OCI-LY3 (cell line): ENCODE measurements at regions not wholly inside any gene's neighbourhood (a gene's known extent, or its start where the extent isn't known, plus 50 kb on each side); places are given as distances from the start of the nearest gene placed in this dataset.

Experiments
- H2AFZ ChIP-seq: fragments of 200-600, 300-600 bp; shearing (Covaris generic); 2 replicates; pipeline ENCODE4 v1.6.0; 2014; ENCODE audit warnings: antibody characterized with exemption, low read depth, low read length
- H3K27ac ChIP-seq: fragments of 200-600, 300-600 bp; sonication (generic); 2 replicates; pipeline ENCODE4 v1.5.1; 2014; ENCODE audit warnings: mild to moderate bottlenecking, low read length, moderate library complexity, mixed read lengths
- H3K27me3 ChIP-seq: fragments of 200-600, 300-600 bp; sonication (generic); 2 replicates; pipeline ENCODE4 v1.6.1; 2014; ENCODE audit warnings: low read depth, low read length, mixed read lengths
- H3K36me3 ChIP-seq: fragments of 200-600, 300-600 bp; sonication (generic); replicated peaks from 2 replicates; pipeline ENCODE3; 2014; ENCODE audit warnings: low read depth, low read length, mixed read lengths
- H3K4me1 ChIP-seq: fragments of 300-600, 200-600 bp; sonication (generic); 2 replicates; pipeline ENCODE4 v1.6.1; 2014; ENCODE audit warnings: low read length, mixed read lengths
- H3K4me2 ChIP-seq: fragments of 200-600, 300-600 bp; sonication (generic); 2 replicates; pipeline ENCODE4 v1.6.1; 2014; ENCODE audit warnings: low read length, mixed read lengths
- H3K4me3 ChIP-seq: fragments of 300-600, 200-600 bp; sonication (generic); 2 replicates; pipeline ENCODE4 v1.5.1; 2014; ENCODE audit warnings: antibody characterized with exemption, mild to moderate bottlenecking, low read length, moderate library complexity
- H3K79me2 ChIP-seq: fragments of 300-600, 200-600 bp; shearing (Covaris generic); 2 replicates; pipeline ENCODE4 v1.6.1; 2014; ENCODE audit warnings: mild to moderate bottlenecking, low read length, mixed read lengths
- H3K9ac ChIP-seq: fragments of 300-600, 200-600 bp; shearing (Covaris generic); 2 replicates; pipeline ENCODE4 v1.6.0; 2014; ENCODE audit warnings: mild to moderate bottlenecking, low read length, moderate library complexity
- H3K9me3 ChIP-seq: fragments of 200-600, 300-600 bp; shearing (Covaris generic); 2 replicates; pipeline ENCODE4 v1.6.1; 2014; ENCODE audit warnings: low read length, mixed read lengths; ENCODE audit not compliant: insufficient read depth
- H4K20me1 ChIP-seq: fragments of 200-600, 300-600 bp; sonication (generic); 2 replicates; pipeline ENCODE4 v1.6.1; 2016; ENCODE audit warnings: low read length, mixed read lengths; ENCODE audit not compliant: insufficient read depth
- EZH2phosphoT487 ChIP-seq: fragments of 200-600 bp; shearing (Covaris generic); IDR thresholded peaks from 2 replicates; pipeline ENCODE4 v1.6.1; 2018; ENCODE audit warnings: antibody characterized with exemption, mixed run types, low read depth
- TF ChIP-seq, protein P1 (sequence below): fragments of 200-600, 300-600 bp; sonication (generic); IDR thresholded peaks from 2 replicates; pipeline ENCODE4 v1.5.1; 2014; ENCODE audit warnings: antibody characterized with exemption, low read length, low read depth

DNA sequence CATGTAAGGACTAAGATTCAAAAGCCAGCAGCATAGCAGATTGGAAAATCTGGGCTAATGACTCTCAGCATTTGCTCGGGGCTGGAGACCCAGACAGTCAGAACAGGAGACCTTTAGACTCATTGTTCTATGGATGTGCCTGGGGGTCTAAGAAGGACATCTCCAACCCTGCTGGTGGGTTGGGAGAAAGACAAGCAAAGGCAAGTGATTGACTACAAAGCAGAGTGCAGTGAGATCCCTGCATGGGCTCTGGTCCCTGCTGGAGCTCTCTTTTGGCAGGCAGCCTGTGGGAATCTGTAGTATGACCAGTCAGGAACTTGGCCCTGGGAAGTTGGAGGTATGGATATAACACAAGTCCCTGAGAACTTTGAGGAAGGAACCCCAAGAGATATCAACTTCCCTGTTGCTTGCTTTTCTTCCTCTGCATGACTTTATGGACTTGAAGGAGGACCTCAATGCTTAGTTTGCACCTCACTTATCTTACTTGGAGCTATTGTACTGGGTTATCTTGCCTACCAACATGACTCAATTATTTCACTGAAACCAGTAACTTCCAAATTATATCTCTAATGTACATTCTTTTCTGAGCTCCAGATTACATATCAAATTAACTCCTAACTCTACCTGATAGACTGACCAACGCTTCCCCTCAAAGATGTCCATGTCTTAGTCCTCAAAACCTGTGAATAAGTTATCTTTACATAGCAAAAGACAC, 236.0 kb downstream of the CYRIA start:
- Histone ChIP-seq H3K9me3 (no peaks in the 10 kb centered on the region), H3K36me3 (no peaks in the 10 kb centered on the region)
- no peak for TF ChIP-seq EZH2phosphoT487
- TF ChIP-seq, protein P1, sequence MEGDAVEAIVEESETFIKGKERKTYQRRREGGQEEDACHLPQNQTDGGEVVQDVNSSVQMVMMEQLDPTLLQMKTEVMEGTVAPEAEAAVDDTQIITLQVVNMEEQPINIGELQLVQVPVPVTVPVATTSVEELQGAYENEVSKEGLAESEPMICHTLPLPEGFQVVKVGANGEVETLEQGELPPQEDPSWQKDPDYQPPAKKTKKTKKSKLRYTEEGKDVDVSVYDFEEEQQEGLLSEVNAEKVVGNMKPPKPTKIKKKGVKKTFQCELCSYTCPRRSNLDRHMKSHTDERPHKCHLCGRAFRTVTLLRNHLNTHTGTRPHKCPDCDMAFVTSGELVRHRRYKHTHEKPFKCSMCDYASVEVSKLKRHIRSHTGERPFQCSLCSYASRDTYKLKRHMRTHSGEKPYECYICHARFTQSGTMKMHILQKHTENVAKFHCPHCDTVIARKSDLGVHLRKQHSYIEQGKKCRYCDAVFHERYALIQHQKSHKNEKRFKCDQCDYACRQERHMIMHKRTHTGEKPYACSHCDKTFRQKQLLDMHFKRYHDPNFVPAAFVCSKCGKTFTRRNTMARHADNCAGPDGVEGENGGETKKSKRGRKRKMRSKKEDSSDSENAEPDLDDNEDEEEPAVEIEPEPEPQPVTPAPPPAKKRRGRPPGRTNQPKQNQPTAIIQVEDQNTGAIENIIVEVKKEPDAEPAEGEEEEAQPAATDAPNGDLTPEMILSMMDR, result no peak

DNA sequence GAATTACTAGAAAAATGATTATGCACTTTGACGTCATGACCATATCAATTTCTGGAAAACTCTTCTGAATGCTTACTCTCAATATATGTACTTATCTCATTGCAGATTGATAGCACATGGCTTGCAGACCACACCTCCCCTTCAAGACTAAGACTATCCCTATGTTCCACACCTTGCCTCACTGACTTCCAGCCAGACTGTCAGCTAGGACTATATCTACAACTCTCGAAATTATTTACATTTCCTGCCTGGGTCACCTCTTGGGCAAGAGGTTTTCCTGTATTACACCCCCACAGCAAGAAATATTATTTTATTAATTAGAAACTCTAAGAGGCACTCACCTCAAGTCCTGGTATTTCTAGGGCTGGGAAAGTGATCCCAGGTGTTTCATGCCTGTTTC, 236.6 kb downstream of the CYRIA start:
- H3K27me3 ChIP-seq, result peaks cover 23% of the 10 kb centered on the region; the same call in 1 of the 2 replicates
- H3K4me2 ChIP-seq, result no peak overlapping the region
- no peak overlapping the region for H2AFZ ChIP-seq
- TF ChIP-seq, protein P1, result no peak
- H3K4me1 ChIP-seq, result no peaks in the 10 kb centered on the region
- H3K79me2 ChIP-seq, result no peaks in the 10 kb centered on the region
- H3K27ac ChIP-seq, result no peak overlapping the region
- H3K9me3 ChIP-seq, result no peaks in the 10 kb centered on the region
- no peak overlapping the region for H3K4me3 ChIP-seq
- no peak overlapping the region for H3K9ac ChIP-seq
- no peaks in the 10 kb centered on the region for H4K20me1 ChIP-seq
- H3K36me3 ChIP-seq, result no peaks in the 10 kb centered on the region

More for the DNA sequence above, 236.0 kb downstream of the CYRIA start:
- no peak overlapping the region for H2AFZ ChIP-seq
- H3K79me2 ChIP-seq, result no peaks in the 10 kb centered on the region
- H3K4me3 ChIP-seq, result no peak overlapping the region
- H3K27ac ChIP-seq, result no peak overlapping the region
- no peak overlapping the region for H3K9ac ChIP-seq
- no peaks in the 10 kb centered on the region for H4K20me1 ChIP-seq
- H3K4me1 ChIP-seq, result no peaks in the 10 kb centered on the region
- H3K27me3 ChIP-seq, result peaks cover 29% of the 10 kb centered on the region
- no peak overlapping the region for H3K4me2 ChIP-seq

DNA sequence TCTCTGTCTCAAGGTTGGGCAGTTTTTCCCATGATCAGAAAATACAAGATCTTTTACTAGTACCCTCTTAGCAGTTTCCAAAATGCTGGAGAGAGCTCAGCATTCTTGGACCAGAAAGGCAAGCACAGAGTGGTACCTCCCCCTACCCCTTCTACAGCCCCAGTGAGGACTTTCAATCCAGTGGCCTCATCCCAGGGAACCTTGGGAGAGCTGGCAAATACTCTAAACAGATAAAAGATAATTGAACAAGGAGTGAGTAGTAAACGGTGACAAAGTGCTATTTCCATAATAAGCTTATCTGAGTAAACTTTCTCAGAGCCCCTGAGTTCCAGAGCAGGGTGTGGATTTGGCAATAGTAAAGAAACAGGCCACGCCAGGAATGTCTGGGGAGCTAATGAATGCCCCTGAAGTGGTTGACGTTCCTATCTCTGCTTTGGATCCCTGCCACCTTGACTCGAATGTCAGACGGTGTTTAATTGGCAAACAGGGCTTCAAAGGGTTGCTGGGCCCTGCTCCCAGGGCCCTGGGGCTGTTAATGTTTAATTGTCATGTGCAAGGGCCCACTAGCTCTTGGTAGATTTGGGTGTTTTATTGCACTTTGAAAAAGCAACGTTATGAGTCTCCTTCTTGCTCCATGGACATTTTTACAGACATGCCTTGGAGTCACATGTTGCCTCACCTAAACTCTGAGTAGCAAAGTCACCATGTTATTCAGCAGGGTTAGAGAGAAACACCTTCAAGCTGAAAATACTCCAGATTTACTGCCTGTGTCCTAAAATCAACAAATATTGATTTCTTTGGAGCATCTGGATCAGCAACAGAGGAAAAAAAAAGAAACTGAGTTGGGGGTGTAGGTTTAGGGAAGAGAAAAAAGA, 239.9 kb downstream of the CYRIA start:
- H3K27ac ChIP-seq, result no peak overlapping the region
- no peak overlapping the region for H3K9ac ChIP-seq
- no peaks in the 10 kb centered on the region for H3K9me3 ChIP-seq
- H3K4me2 ChIP-seq, result no peak overlapping the region
- H4K20me1 ChIP-seq, result no peaks in the 10 kb centered on the region
- no peak overlapping the region for H2AFZ ChIP-seq
- peaks cover 17% of the 10 kb centered on the region; the same call in 1 of the 2 replicates for H3K27me3 ChIP-seq
- H3K36me3 ChIP-seq, result no peaks in the 10 kb centered on the region
- TF ChIP-seq, protein P1, result no peak
- TF ChIP-seq EZH2phosphoT487, result no peak
- H3K79me2 ChIP-seq, result no peaks in the 10 kb centered on the region
- H3K4me3 ChIP-seq, result no peak overlapping the region
- H3K4me1 ChIP-seq, result no peaks in the 10 kb centered on the region

DNA sequence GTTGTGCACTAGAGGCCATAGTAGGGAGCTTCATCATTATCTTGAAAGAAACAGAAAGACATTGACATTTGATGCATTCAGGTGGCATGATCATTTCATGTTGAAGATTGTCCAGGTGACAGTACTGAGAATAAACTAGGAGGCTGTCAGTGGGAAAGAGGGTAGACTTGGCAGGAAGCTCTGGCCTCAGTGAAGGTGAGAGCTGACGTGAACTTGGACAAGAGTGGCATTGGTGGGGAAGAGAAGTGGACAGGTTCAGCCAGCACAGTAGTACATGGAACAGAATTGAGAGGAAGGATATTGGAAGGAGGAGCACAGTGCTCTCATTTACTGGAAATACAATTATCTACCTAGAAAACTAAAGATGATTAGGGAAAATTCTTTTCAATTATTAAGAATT, 245.2 kb downstream of the CYRIA start:
- no peak overlapping the region for H3K4me2 ChIP-seq
- TF ChIP-seq, protein P1, result no peak
- TF ChIP-seq EZH2phosphoT487, result no peak
- H3K4me3 ChIP-seq, result no peak overlapping the region
- no peak overlapping the region for H3K27ac ChIP-seq
- H3K9me3 ChIP-seq, result no peaks in the 10 kb centered on the region
- H4K20me1 ChIP-seq, result no peaks in the 10 kb centered on the region
- H3K79me2 ChIP-seq, result no peaks in the 10 kb centered on the region
- H3K27me3 ChIP-seq, result no peaks in the 10 kb centered on the region; the same call in 1 of the 2 replicates
- H3K36me3 ChIP-seq, result no peaks in the 10 kb centered on the region
- no peak overlapping the region for H3K9ac ChIP-seq
- H2AFZ ChIP-seq, result no peak overlapping the region
- no peaks in the 10 kb centered on the region for H3K4me1 ChIP-seq
